ENCODE measurements at regions not wholly inside any gene's neighbourhood (a gene's known extent, or its start where the extent isn't known, plus 50 kb on each side); places are given as distances from the start of the nearest gene placed in this dataset.

DNA sequence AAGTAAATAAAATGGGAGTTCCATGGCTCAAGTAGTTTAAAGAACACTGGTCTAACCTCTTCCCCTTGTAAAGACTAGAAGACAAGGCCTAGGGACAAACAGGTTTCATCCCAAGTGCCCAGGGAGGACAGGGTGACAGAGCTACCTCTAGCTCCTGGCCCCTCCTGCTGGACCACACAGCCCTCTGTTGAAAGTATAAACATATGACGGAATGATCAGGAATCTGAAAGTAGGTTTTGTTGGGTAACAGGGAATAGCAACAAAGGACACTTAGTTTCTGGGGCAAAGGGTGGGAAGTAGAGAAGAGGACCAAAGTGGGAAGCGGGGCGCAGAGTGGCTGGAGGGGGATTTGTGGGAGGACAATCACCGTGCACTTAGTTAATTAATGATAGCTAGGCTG lies 67.0 kb upstream of the DAB2IP start:
- TF ChIP-seq, protein P1, sequence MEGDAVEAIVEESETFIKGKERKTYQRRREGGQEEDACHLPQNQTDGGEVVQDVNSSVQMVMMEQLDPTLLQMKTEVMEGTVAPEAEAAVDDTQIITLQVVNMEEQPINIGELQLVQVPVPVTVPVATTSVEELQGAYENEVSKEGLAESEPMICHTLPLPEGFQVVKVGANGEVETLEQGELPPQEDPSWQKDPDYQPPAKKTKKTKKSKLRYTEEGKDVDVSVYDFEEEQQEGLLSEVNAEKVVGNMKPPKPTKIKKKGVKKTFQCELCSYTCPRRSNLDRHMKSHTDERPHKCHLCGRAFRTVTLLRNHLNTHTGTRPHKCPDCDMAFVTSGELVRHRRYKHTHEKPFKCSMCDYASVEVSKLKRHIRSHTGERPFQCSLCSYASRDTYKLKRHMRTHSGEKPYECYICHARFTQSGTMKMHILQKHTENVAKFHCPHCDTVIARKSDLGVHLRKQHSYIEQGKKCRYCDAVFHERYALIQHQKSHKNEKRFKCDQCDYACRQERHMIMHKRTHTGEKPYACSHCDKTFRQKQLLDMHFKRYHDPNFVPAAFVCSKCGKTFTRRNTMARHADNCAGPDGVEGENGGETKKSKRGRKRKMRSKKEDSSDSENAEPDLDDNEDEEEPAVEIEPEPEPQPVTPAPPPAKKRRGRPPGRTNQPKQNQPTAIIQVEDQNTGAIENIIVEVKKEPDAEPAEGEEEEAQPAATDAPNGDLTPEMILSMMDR (IDR thresholded peaks at IDR 0.05), result no peak
- TF ChIP-seq POLR2A (IDR thresholded peaks at IDR 0.05), result no peak

All from lower leg skin (tissue), 3 donors.